ENCODE measurements at regions not wholly inside any gene's neighbourhood (a gene's known extent, or its start where the extent isn't known, plus 50 kb on each side); places are given as distances from the start of the nearest gene placed in this dataset.
"Not testable (repeated sequence)": the region's sequence is repeated elsewhere in the genome, so short reads cannot be mapped to it uniquely, and the experiment has no call there.

GRCh38 chr9:95572381-95573151, 55.8 kb upstream of the PTCH1 start:
- no peak for FAIRE-seq

- FAIRE-seq: no peak
These were observed 53.9 kb upstream of the PTCH1 start for GRCh38 chr9:95570646-95571045.

GRCh38 chr9:95570150-95570549, 53.4 kb upstream of the PTCH1 start:
- no peak for FAIRE-seq

- FAIRE-seq: not testable (repeated sequence)
These were observed 52.0 kb upstream of the PTCH1 start for GRCh38 chr9:95568735-95569134.

Measured in TTC549 (cell line).